Activated CD4-positive, alpha-beta T cell treated with anti-CD3 and anti-CD28 coated beads, Interleukin-2, amount 50 U/mL, for 4 hours (primary cell): ENCODE measurements at regions not wholly inside any gene's neighbourhood (a gene's known extent, or its start where the extent isn't known, plus 50 kb on each side); places are given as distances from the start of the nearest gene placed in this dataset.

ENCODE experiments used
- DNase-seq, 2 experiments: peaks; one replicate each; pipeline ENCODE4 v3.0.0-alpha.2; 2020

DNA sequence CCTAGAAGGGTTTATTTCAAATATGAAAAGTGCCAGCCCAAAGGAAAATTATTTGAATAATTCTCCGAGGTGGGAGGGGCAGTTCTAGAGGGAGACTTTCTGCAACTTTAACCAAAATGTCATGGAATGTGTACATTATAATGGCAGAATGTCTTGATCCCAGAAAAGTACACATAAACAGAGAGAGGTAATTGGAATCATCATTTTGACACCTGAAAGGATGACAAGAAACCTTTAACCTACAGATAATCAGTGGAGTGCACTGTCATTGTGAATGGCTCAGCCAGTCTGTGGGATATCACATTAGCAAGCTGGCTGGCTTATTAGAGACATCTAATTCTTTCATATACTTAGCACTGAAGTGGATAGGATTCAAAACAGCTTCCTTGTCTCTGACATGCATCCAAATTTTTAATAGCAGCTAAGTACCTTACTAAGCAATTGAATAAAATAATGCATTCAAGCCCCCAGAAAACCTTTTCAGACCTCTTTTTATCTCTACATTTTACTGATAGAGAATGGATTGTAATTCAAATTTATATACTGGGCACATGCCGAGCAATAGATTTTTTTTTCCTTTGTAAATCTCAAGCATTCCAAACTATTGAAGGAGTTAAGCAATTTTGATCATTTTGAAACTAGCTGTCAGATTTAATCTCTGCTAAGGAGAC lies 468.6 kb downstream of the COG6 start:
- DNase-seq = no peak

DNA sequence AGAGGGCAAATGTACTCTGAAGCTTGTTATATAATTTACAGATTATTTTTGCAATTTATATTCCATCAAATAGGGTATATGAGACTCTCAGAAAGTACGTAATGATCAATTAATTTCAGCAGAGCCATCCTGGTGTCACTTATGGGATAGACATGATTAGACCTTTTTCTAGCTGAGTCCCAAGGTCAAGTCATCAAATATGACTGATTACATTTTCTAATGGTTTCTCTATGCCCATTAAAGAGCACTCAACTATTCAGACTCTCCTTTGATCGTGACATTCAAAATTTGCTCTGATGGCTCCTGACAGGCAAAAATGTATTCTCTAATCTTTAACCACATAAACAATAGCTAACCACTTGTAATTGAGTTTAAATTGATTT lies 469.2 kb downstream of the COG6 start:
- no peak for DNase-seq

DNA sequence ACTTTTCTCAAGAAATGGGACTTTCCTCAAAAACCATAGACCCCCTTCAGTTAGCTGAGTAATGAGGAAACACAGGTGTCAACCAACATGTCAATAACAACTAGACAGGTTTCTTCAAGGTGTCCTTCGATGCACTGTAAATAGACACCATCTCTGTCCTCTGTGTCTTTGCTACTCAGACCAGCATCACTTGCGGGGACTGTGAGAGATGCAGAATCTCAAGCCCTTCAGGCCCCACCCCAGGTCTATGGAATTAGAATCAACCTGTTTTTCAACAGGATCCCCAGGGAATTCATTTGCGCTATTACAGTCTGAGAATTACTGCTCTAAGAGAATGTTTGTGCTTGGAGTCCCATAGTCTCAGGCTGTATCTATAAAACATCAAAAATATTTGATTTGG lies 469.9 kb downstream of the COG6 start:
- no peak for DNase-seq

DNA sequence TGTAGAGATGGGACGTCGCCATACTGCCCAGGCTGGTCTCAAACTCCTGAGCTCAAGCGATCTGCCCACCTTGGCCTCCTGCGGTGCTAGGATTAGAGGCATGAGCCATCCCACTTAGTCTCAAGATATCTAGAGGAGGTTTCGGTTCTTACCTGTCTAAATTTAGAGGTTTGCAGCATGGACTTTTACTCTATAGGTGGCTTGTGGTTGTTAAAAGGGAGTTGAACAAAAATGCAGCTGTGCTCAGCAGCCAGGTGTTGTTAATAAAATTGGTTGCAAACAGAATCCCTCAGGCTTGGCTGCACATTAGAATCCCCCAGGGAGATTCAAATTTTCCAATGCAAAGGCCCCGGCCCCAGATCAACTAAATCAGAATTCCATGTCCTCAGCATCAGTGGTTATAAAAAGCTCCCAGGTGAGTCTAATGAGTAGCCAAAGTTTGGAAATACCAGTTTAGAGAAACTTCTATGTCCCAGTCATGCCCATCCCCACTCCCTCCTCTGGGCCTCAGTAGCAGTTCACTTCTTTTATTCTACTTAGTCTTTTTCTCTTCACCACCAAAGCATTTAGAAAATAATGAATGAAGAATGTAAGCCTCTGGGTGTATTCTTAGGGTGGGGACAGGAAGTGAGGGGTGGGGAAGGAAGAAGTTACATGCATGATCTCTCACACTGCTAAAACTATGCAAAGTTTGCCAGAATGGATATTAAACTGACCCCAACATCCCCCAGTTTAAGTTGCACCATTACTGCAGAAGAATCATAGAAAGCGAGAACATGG lies 471.0 kb downstream of the COG6 start:
- no peak for DNase-seq

DNA sequence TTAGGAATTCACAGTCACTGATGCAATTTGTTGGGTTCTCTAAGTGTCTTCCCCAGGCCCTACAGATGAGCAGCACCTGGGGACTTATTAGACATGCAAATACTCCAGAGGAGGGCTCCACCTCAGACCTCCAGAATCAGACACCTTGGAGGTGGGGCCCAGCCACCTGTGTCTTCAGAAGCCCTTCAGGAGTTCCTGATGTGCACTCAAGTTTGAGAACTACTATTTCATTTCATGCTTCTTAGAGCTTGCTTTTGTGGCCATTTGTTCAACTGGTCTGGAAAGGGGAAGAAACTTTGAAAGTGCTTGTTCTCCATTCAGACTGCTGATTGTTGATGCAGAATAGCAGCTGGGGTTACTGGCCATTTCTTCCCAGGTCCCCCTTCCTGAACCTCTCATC lies 472.0 kb downstream of the COG6 start:
- DNase-seq = no peak

DNA sequence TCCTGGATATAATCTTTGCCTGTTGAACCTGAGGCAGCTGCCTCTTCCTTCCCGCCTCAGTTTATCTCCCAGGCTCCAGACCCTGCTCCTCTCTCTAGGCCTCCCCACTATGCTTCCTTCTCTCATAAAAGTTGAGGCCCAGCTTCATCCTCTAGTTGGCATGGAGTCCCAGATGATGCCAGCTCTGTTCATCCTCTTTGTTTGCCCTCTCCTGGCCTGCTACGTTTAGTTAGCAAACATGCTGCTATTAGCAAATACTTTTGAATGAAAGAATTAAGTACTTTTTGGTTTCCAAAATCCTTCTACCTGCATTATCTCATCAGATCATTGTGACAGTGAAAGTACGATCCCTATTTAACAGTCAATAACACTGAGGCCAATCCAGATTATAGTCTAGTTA lies 472.5 kb downstream of the COG6 start:
- DNase-seq = no peak

DNA sequence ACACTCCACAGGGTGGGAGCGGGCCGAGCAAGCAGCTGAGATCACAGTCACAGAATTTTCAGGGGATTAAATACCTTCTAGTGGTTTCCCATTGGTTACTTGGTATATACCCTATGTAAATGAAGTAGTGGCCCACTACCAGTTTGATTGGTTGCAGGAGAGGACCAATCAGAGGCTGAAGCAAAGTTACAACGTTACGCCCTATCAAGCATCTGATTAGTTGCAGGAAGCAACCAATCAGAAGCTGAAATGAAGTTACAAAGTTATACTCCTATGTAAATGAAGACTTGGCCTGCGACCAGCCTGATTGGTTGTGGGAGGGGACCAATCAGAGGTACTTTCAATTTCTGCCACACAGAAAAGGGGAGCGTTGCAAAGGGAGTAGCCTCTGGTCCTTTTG lies 474.0 kb downstream of the COG6 start:
- DNase-seq = no peak

DNA sequence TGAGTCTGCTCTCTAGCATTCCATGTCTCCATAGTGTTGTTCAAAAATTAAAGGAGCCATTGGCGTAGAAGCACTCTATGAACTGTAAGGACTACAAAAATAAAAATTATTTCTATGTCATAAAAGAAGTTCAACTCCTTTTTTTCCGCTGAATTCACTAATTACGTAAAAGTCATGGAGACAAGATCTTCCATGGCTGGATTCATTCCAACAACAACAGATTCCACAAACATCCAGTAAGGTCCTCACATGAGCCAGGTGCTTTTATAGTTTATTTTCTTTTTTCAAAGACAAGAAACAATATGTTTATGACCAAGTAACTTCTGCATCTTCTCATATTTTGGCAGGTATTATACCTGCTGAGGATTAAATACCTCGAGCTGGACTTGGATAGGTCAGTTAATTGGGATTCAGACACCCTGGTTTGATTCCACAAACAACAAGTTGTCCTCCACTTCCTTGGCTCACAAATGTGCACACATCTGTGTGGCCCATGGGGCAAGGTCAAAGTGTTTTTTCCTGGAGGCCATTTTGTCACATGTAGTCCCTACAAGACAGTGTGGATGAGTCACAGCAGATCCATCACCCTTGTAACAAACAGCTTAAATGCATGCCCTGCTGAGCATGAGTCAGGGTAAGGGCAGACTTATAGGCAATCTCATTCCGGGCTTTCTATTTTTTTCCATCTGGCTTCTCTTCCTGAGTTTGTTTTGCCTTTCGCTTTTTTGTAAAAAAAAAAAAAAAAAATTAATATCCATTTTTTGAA lies 475.6 kb downstream of the COG6 start:
- peak in 1 of 2 experiments; percentile 30 for DNase-seq

DNA sequence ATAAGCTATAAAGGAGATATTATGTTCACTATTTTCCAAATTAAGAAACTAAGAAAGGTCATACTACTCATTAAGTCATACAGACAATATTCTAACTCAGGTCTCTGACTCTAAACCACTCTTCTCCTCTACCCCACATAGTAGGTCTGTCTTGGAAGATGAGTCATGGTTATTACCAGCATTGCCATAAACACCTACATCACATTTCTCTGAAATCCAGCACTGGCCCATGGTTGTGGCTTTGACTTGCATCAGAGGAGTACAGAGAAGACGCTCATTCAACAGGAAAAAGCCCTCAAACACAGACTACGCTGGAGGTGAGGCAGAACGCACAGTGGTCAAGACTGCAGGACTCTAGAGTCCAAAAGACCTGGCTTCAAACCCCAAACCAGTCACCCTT lies 476.8 kb downstream of the COG6 start:
- peak; percentile 20 to 30 for DNase-seq

DNA sequence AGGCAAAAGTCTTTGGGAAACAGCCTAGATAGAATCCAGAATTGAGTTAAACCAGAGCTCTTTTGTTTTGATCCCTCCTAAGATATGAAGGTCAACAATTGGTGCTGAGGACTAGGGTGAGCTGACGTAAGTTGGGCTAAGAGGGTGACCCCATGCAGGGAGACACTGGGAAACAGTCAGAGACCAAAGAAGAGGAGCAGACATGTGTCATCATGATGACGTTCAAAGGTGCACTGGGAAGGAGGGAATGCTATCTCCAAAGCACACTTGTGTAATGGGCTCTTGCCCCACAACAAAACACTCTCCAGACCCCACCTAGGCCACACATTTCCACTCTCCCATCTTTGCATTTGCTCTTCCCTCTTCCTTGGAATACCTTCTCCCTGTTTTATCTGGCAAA lies 481.4 kb downstream of the COG6 start:
- no peak for DNase-seq

DNA sequence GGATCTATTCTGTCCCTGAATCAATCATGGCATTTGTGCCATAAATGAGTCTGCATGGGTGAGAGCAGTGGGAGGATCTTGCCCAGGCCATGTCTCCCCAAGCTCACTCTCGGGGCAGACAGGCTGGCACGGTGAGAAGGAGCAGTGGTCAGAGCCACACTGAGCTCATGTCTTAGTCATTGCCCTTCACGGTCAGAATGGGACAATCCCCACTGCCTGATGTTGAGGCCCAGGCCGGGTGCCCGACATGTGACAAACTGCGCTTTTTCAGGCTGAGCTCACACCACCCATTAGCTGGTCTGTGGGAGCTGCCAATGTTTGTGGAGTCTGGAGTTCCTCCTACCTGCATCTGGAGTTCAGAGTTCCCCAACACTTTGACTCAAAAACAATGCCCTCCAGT lies 481.9 kb downstream of the COG6 start:
- DNase-seq = no peak

DNA sequence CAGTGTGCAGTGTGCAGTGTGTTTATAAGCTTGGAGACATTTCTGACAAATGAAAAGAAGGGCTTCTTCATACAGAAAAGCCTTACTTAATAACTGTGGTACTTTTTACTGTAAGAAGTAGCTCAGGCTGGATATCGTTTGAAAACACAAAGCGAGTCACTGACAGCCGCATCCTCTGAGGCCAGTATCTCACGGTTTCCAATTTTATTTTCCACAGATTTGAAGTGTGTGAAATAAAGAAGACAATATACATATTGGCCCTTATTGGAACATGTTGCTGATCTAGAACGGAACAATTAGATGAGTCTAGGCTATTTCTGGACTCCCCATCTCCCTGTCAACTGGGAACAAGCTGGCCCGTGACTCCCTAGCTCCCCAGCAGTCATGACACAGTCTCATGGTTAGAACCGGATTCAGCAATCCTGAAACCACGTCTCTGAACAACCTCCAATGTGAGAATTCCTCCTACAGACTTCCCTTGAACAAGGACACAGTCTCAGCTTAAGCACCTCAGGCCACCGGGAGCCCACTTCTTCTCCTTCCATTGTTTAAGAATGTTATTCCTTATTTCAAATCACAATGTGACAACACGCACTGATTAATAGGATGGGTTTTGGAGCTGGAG lies 484.5 kb downstream of the COG6 start:
- DNase-seq = no peak

DNA sequence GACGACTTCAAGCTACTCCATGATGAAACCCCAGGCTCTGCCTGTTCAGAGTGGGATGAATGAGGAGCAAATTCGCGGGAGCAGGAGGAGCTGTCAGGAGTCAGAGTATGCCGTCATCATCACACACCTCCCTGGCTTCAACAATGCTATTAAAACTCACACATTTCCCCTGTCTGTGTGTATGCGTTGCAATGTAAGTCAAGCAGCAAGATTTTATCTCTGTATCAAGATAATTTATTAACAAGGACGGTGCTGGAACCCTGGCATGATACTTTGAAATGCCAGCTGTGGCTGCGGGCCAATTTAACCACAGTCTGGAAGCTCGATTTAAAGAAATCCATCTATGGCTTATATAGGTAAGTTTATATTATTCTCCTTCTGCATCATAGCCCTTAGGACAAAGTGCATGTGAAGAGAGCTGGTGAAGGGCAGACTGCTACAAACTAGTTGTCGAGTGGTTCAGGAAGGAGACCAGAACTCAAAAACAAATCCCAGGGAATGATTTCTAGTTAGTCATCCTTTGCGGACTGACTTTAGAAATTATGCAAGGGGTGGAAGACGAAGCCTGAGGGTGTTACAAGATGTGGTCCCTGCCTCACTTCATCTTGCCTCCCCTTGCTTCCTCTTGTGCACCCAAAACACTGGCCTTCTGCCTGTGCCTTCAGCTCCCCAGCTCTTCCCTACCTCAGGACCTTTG lies 486.5 kb downstream of the COG6 start:
- no peak for DNase-seq

DNA sequence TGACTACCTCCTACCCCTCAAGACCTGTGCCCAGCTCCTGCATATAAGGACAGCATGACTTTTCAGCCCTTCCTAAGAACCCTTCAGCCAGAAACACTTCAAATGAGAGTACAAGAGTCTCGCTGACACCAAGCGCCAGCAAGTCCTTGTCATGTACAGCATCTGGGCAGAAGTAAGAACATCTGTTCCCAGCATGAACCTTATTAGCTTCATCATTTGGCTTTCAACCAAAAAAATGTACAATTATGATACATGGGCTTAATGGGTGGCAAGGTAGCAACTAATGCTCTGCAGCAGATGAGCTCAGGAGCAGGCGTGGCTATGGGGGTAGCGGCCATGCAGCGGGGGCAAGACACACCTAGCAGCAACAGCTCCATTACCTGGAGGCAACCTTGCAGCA lies 487.6 kb downstream of the COG6 start:
- no peak for DNase-seq

DNA sequence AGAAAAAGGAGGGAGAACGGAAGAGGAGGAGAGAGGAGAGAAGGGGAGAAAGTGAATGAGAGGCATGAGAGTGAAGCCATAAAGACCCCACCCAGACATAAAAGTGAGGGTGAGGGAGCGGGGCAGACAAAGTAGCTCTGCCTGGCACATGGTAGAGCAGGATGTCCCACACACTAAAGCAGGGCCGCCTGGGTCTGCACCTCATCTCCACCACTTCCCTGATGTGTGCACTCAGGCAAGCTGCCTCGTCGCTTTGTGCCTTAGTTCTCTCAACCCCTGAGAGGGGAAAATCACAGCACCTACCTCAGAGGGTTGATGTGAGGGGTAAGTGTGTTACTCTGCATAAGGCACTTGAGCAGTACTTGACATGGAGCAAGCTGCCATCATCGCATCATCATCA lies 488.1 kb downstream of the COG6 start:
- no peak for DNase-seq

DNA sequence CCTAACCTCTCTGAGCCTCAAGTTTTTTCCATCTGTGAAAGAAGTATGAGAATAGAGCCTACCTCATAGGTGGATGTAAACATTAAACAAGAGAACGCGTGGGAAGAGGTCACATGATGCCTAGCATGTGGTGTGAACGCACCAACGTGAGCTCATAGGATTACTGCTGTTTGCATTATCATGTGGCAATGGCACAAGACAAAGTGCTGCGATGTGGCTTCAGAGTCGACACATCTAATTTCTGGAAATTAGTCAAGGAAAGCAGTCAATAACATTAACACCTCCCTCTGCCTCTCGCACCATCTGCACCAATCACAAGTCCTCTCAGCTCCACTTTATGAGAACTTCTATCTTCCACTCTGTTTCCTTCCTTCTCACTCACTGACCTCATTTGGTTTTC lies 489.7 kb downstream of the COG6 start:
- DNase-seq = peak in 1 of 2 experiments; percentile 21

DNA sequence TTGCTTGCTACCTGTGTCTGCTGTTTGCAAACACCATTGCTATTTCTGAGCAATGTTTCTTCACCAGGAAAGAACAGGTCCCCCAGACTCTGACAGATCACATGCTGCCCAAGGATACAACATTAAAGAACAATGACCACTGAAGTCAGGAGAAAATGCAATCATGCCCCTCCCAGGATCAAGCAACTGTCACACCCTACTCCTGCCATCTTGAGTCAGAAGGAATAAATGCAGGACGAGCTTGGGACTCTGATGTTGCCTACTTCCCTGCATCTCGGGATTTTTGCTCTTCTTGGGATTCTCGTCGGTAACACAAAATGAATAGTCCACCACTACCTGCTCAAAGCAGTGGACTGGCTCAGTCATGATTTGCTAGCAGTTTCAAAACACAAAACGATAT lies 490.6 kb downstream of the COG6 start:
- DNase-seq = no peak

DNA sequence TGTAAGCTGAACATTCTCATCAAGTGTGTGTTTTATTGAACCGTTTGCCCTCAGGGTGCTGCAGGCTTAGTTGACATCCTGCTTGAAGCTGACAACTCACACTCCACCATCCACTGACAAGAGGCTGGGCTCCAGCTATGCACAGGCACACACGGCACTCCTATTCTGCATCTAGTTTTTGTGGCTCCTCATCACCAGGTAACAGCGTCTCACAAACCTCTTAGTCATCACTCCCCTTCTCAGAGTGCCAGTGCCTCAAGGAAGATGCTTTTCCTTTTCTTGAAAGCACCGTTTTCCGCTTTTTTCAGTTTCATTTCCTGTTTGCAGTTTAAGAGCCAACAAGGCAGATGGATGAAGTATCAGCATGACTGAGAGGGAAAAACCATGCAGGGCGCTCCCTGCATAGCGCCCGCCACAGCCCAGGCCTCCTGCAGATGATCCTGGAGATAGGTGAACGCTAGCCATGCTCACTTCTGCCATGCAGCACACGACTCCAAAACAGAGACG lies 491.2 kb downstream of the COG6 start:
- DNase-seq = peak; percentile 17

DNA sequence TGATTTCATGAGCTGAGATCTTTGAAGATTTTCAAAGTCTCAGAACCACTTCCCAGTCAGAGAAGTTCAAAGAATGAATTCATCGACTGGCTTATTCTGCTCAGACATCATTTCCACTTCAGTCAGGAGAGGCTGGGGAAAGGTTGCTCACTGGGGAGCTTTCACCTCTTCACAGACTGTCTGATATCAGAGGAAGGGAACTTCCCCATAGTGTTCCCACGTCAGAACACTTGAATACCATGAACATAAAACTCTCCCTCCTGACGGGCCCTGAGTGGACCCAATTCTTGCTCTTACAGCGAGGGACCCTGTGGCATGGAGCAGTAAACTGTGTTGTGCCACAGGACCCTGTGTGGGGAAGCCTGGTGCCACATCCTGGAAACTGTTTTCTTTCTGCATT lies 492.6 kb downstream of the COG6 start:
- peak; percentile 37 to 47 for DNase-seq

DNA sequence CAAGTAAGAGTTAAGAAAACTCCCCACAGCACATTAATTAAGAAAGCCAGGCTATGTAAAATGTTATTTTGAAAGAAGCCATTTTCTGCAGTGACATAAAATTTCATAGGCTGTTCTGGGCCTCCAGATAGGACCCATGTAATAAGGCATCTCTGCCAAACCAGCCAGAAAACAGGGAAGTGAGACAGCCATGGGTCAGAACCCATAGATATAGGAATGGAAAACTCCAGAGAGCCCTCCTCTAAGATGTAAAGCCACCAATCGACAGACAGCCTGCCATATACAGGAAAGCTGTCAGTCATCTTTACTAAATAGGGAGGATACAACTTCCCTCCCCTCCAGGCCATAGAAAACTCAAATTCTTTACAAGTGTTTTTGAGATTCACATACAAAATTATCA lies 493.3 kb downstream of the COG6 start:
- no peak for DNase-seq

DNA sequence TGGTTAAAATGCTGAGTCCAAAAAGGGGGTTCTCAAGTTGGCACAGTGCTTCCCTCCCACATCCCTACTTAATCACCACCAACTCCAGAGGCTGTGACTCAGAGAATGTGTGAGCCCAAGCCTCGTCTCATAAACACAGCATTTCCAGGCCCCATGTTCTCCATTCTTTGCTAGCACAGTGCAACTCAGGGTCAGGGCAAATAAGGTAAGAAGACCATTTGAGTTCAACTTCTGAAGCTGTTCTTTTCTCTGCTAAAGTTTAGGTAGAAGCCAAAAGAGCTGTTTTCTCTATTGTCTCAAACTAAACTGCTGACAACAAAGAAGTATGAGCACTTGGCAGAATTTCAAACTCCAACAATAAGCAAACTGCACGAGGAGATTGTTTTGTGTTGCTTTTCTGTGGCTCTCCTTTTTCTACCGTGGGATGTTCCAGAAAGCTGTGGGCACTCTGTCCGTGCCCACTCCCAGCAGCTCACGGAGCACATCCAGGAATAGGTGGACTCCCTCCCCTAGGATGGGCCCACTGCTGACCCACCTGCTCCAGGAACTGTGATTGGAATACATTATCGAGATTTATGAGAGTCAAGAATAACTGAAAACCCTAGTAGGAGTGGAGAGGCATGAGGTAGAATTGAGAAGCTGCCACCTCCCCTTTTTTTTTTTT lies 494.3 kb downstream of the COG6 start:
- peak in 1 of 2 experiments; percentile 10 for DNase-seq

DNA sequence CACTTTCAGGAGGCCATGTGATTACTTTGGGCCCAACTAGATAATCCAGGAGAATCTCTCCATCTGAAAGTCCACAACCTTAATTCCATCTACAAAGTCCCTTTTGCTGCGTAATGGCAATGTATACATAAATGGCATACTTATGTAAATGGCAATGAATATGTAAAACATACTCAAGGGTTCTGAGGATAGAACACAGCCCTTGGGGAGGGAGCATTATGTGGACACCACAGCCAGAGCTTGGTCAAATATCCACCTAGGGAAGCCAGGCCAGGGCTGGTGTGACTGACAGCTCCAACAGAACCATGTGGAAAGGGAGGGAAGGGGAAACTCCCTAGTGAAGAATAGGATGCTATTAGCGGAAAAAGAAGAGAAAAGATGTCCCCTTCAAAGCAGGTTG lies 496.2 kb downstream of the COG6 start:
- no peak for DNase-seq
